Memory B cell (primary cell): ENCODE measurements at regions not wholly inside any gene's neighbourhood (a gene's known extent, or its start where the extent isn't known, plus 50 kb on each side); places are given as distances from the start of the nearest gene placed in this dataset.
"Not testable (repeated sequence)": the region's sequence is repeated elsewhere in the genome, so short reads cannot be mapped to it uniquely, and the experiment has no call there.

Experiments
- ATAC-seq: fragments of 150-1000 bp; cut with Tn5 transposase; 2 replicates; pipeline ENCODE4 v1.10.0; 2021; ENCODE audit warnings: low read depth, mild to moderate bottlenecking, moderate library complexity
- DNase-seq, 2 donors: peaks; one replicate each; pipeline ENCODE4 v3.0.0; 2022; ENCODE audit warnings: low spot score in 2 of 2
- H3K27ac Mint-ChIP-seq: one replicate; pipeline ENCODE4 v1.8.0; 2022; ENCODE audit warnings: mild to moderate bottlenecking, moderate library complexity, mixed read lengths
- H3K27me3 Mint-ChIP-seq: one replicate; pipeline ENCODE4 v1.8.0; 2022; ENCODE audit warnings: mixed read lengths
- H3K36me3 Mint-ChIP-seq: one replicate; pipeline ENCODE4 v1.8.0; 2022; ENCODE audit warnings: mild to moderate bottlenecking, mixed read lengths
- H3K4me1 Mint-ChIP-seq: one replicate; pipeline ENCODE4 v1.8.0; 2022; ENCODE audit warnings: mixed read lengths
- H3K4me3 Mint-ChIP-seq: one replicate; pipeline ENCODE4 v1.8.0; 2022; ENCODE audit warnings: mild to moderate bottlenecking, moderate library complexity, mixed read lengths
- H3K9me3 Mint-ChIP-seq: one replicate; pipeline ENCODE4 v1.8.0; 2022; ENCODE audit warnings: mixed read lengths

- DNase-seq (no peak), ATAC-seq (no peak)
- Mint-ChIP-seq H3K27me3 (peaks cover 3% of the 10 kb centered on the region), H3K9me3 (peaks cover 5% of the 10 kb centered on the region), H3K4me1 (no peaks in the 10 kb centered on the region), H3K4me3 (no peak overlapping the region), H3K36me3 (no peaks in the 10 kb centered on the region), H3K27ac (no peak overlapping the region)
Observed at GRCh38 chr15:96470681-96471310, 140.3 kb downstream of the NR2F2 start.

GRCh38 chr15:96472681-96473080 is 142.2 kb downstream of the NR2F2 start:
- no peak for DNase-seq
- Mint-ChIP-seq H3K36me3 (no peaks in the 10 kb centered on the region), H3K4me1 (no peaks in the 10 kb centered on the region), H3K9me3 (peaks cover 5% of the 10 kb centered on the region), H3K4me3 (no peak overlapping the region), H3K27me3 (peaks cover 3% of the 10 kb centered on the region), H3K27ac (no peak overlapping the region)
- no peak for ATAC-seq

- peaks cover 1% of the 10 kb centered on the region for H3K27me3 Mint-ChIP-seq
- H3K4me3 Mint-ChIP-seq: no peak overlapping the region
- H3K9me3 Mint-ChIP-seq: peaks cover 4% of the 10 kb centered on the region
- H3K4me1 Mint-ChIP-seq: no peaks in the 10 kb centered on the region
- no peak for DNase-seq
- no peak for ATAC-seq
- H3K27ac Mint-ChIP-seq: no peak overlapping the region
- no peaks in the 10 kb centered on the region for H3K36me3 Mint-ChIP-seq
Observed at GRCh38 chr15:96473556-96473955, 143.1 kb downstream of the NR2F2 start.

GRCh38 chr15:96474231-96474664 is 143.7 kb downstream of the NR2F2 start:
- H3K9me3 Mint-ChIP-seq: peaks cover 4% of the 10 kb centered on the region
- H3K36me3 Mint-ChIP-seq: no peaks in the 10 kb centered on the region
- H3K27me3 Mint-ChIP-seq: peaks cover 1% of the 10 kb centered on the region
- H3K27ac Mint-ChIP-seq: no peak overlapping the region
- DNase-seq (no peak), ATAC-seq (no peak)
- no peaks in the 10 kb centered on the region for H3K4me1 Mint-ChIP-seq
- H3K4me3 Mint-ChIP-seq: no peak overlapping the region

- Mint-ChIP-seq H3K27ac (no peak overlapping the region), H3K4me1 (no peaks in the 10 kb centered on the region), H3K4me3 (no peak overlapping the region), H3K27me3 (no peaks in the 10 kb centered on the region), H3K36me3 (no peaks in the 10 kb centered on the region), H3K9me3 (peaks cover 4% of the 10 kb centered on the region)
- no peak for DNase-seq
- ATAC-seq: no peak
Observed at GRCh38 chr15:96477227-96477626, 146.7 kb downstream of the NR2F2 start.

GRCh38 chr15:96484412-96484811 is 153.9 kb downstream of the NR2F2 start:
- not testable (repeated sequence) for H3K27me3 Mint-ChIP-seq, H3K9me3 Mint-ChIP-seq, ATAC-seq, H3K27ac Mint-ChIP-seq, H3K4me1 Mint-ChIP-seq, H3K4me3 Mint-ChIP-seq, H3K36me3 Mint-ChIP-seq, DNase-seq

- no peak overlapping the region for H3K27ac Mint-ChIP-seq
- H3K4me1 Mint-ChIP-seq: no peaks in the 10 kb centered on the region
- ATAC-seq: no peak
- no peak overlapping the region for H3K4me3 Mint-ChIP-seq
- DNase-seq: no peak
- H3K9me3 Mint-ChIP-seq: no peaks in the 10 kb centered on the region
- H3K36me3 Mint-ChIP-seq: no peaks in the 10 kb centered on the region
- H3K27me3 Mint-ChIP-seq: no peaks in the 10 kb centered on the region
Observed at GRCh38 chr15:96484830-96485229, 154.3 kb downstream of the NR2F2 start.

GRCh38 chr15:96487245-96487644 is 156.7 kb downstream of the NR2F2 start:
- Mint-ChIP-seq H3K4me3 (no peak overlapping the region), H3K9me3 (no peaks in the 10 kb centered on the region), H3K4me1 (no peaks in the 10 kb centered on the region), H3K27ac (no peak overlapping the region), H3K27me3 (no peaks in the 10 kb centered on the region), H3K36me3 (no peaks in the 10 kb centered on the region)
- DNase-seq: no peak
- no peak for ATAC-seq

- not testable (repeated sequence) for H3K4me1 Mint-ChIP-seq, H3K36me3 Mint-ChIP-seq, H3K27ac Mint-ChIP-seq, H3K27me3 Mint-ChIP-seq, H3K9me3 Mint-ChIP-seq, H3K4me3 Mint-ChIP-seq, ATAC-seq, DNase-seq
Observed at GRCh38 chr15:96491066-96491699, 160.7 kb downstream of the NR2F2 start.

GRCh38 chr15:96491700-96492644 is 161.5 kb downstream of the NR2F2 start:
- not testable (repeated sequence) for H3K9me3 Mint-ChIP-seq

GRCh38 chr15:96494505-96494904 is 164.0 kb downstream of the NR2F2 start:
- Mint-ChIP-seq H3K4me3 (no peak overlapping the region), H3K4me1 (no peaks in the 10 kb centered on the region), H3K9me3 (peaks cover 2% of the 10 kb centered on the region), H3K27ac (no peak overlapping the region), H3K27me3 (no peaks in the 10 kb centered on the region), H3K36me3 (no peaks in the 10 kb centered on the region)
- no peak for DNase-seq
- ATAC-seq: no peak

More at GRCh38 chr15:96491700-96492644, 161.5 kb downstream of the NR2F2 start:
- not testable (repeated sequence) for ATAC-seq, H3K27me3 Mint-ChIP-seq, H3K27ac Mint-ChIP-seq, H3K4me1 Mint-ChIP-seq, DNase-seq, H3K4me3 Mint-ChIP-seq, H3K36me3 Mint-ChIP-seq

- no peaks in the 10 kb centered on the region for H3K4me1 Mint-ChIP-seq
Observed at GRCh38 chr15:96495386-96495785, 164.9 kb downstream of the NR2F2 start.

GRCh38 chr15:96497951-96498350 is 167.5 kb downstream of the NR2F2 start:
- DNase-seq (no peak), ATAC-seq (no peak)
- no peak overlapping the region for H3K4me3 Mint-ChIP-seq
- H3K36me3 Mint-ChIP-seq: no peaks in the 10 kb centered on the region
- H3K27ac Mint-ChIP-seq: no peak overlapping the region
- no peaks in the 10 kb centered on the region for H3K4me1 Mint-ChIP-seq
- H3K9me3 Mint-ChIP-seq: peaks cover 2% of the 10 kb centered on the region
- H3K27me3 Mint-ChIP-seq: no peaks in the 10 kb centered on the region

More at GRCh38 chr15:96495386-96495785, 164.9 kb downstream of the NR2F2 start:
- Mint-ChIP-seq H3K27me3 (no peaks in the 10 kb centered on the region), H3K9me3 (peaks cover 2% of the 10 kb centered on the region), H3K36me3 (no peaks in the 10 kb centered on the region), H3K4me3 (no peak overlapping the region), H3K27ac (no peak overlapping the region)
- ATAC-seq (no peak), DNase-seq (no peak)

- no peaks in the 10 kb centered on the region for H3K36me3 Mint-ChIP-seq
- H3K27me3 Mint-ChIP-seq: no peaks in the 10 kb centered on the region
- peaks cover 2% of the 10 kb centered on the region for H3K9me3 Mint-ChIP-seq
- H3K4me1 Mint-ChIP-seq: no peaks in the 10 kb centered on the region
- DNase-seq (no peak), ATAC-seq (no peak)
- H3K4me3 Mint-ChIP-seq: no peak overlapping the region
- no peak overlapping the region for H3K27ac Mint-ChIP-seq
Observed at GRCh38 chr15:96500508-96500907, 170.0 kb downstream of the NR2F2 start.
